Osteocyte (in vitro differentiated cells): ENCODE measurements at regions not wholly inside any gene's neighbourhood (a gene's known extent, or its start where the extent isn't known, plus 50 kb on each side); places are given as distances from the start of the nearest gene placed in this dataset.

Source experiments
- DNase-seq: peaks from one replicate; pipeline ENCODE4 v3.0.0; 2021; ENCODE audit warnings: mixed read lengths; ENCODE audit not compliant: unreplicated experiment; ENCODE audit errors: extremely low spot score
- H3K27ac Mint-ChIP-seq: one replicate; pipeline ENCODE4 v1.8.0; 2021; ENCODE audit warnings: mild to moderate bottlenecking, mixed read lengths; ENCODE audit not compliant: unreplicated experiment
- H3K27me3 Mint-ChIP-seq: one replicate; pipeline ENCODE4 v1.8.0; 2021; ENCODE audit warnings: mixed read lengths; ENCODE audit not compliant: unreplicated experiment
- H3K36me3 Mint-ChIP-seq: one replicate; pipeline ENCODE4 v1.8.0; 2021; ENCODE audit warnings: mixed read lengths; ENCODE audit not compliant: unreplicated experiment
- H3K4me1 Mint-ChIP-seq: one replicate; pipeline ENCODE4 v1.8.0; 2021; ENCODE audit warnings: mixed read lengths; ENCODE audit not compliant: unreplicated experiment
- H3K4me3 Mint-ChIP-seq: one replicate; pipeline ENCODE4 v1.8.0; 2021; ENCODE audit warnings: mild to moderate bottlenecking, moderate library complexity, mixed read lengths; ENCODE audit not compliant: unreplicated experiment
- H3K9me3 Mint-ChIP-seq: one replicate; pipeline ENCODE4 v1.8.0; 2021; ENCODE audit warnings: mixed read lengths; ENCODE audit not compliant: unreplicated experiment
- TF ChIP-seq, protein P1 (sequence below): fragments of 200-600 bp; sonication (generic); IDR thresholded peaks from 2 replicates; pipeline ENCODE4 v1.5.0; 2021; ENCODE audit warnings: antibody characterized with exemption, mild to moderate bottlenecking, moderate library complexity

DNA sequence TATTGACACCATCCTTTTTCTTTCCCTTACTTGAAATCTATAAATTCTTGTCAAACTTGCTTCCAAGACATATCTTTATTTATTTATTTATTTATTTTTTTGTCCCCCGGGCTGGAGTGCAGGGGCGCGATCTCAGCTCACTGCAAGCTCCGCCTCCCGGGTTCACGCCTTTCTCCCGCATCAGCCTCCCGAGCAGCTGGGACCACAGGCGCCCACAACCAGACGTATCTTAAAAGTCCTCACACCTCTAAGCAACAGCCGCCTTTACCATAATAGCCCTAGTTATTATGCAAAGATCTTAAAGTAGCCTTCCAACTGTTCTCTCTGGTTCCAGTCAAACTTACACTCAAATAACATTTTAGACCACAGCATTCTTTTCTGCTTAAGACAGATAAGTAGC lies 657.0 kb upstream of the B3GAT1 start:
- TF ChIP-seq, protein P1, sequence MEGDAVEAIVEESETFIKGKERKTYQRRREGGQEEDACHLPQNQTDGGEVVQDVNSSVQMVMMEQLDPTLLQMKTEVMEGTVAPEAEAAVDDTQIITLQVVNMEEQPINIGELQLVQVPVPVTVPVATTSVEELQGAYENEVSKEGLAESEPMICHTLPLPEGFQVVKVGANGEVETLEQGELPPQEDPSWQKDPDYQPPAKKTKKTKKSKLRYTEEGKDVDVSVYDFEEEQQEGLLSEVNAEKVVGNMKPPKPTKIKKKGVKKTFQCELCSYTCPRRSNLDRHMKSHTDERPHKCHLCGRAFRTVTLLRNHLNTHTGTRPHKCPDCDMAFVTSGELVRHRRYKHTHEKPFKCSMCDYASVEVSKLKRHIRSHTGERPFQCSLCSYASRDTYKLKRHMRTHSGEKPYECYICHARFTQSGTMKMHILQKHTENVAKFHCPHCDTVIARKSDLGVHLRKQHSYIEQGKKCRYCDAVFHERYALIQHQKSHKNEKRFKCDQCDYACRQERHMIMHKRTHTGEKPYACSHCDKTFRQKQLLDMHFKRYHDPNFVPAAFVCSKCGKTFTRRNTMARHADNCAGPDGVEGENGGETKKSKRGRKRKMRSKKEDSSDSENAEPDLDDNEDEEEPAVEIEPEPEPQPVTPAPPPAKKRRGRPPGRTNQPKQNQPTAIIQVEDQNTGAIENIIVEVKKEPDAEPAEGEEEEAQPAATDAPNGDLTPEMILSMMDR, result no peak
- no peak overlapping the region for H3K27ac Mint-ChIP-seq
- H3K27me3 Mint-ChIP-seq, result no peaks in the 10 kb centered on the region
- H3K9me3 Mint-ChIP-seq, result peaks cover 2% of the 10 kb centered on the region
- no peak overlapping the region for H3K4me3 Mint-ChIP-seq
- H3K4me1 Mint-ChIP-seq, result no peaks in the 10 kb centered on the region
- DNase-seq, result no peak
- H3K36me3 Mint-ChIP-seq, result no peaks in the 10 kb centered on the region

DNA sequence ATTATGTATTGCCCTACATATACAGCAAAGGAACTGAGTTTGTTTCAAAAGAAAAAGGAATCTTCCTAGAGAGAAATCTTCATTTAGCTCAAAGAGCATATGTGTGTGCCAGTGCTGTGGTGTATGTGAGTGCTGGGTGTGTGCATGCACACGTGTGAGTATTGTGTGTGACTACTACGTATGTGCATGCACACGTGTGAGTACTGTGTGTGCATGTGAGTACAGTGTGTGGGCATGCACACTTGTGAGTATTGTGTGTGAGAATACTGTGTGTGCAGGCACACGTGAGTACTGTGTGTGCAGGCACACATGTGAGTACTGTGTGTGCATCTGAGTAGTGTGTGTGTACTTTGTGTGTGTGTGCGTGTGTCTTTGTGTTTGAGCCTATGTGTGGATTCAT lies 651.0 kb upstream of the B3GAT1 start:
- Mint-ChIP-seq H3K4me1 (no peaks in the 10 kb centered on the region), H3K27ac (no peak overlapping the region), H3K9me3 (peaks cover 21% of the 10 kb centered on the region), H3K36me3 (no peaks in the 10 kb centered on the region), H3K4me3 (no peak overlapping the region), H3K27me3 (peaks cover 2% of the 10 kb centered on the region)
- DNase-seq, result no peak
- TF ChIP-seq, protein P1, result no peak

DNA sequence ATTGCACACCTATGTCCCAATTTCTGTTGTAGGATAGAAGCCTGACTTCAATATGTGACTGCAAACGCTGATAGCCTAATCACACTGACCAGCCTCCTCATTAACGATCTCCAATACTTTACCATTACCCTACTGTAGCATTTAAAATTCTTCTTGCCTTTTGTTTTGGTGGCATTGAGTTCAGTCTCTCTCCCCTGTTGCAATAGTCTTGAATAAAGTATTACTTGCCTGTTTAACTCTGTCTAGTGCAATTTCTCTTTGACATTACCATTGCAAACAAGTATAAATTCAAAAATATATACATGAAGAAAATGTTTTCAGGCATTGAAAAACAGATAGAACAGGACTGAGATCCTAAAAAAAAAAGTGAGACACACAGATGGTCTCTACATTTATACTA lies 649.1 kb upstream of the B3GAT1 start:
- no peak for DNase-seq
- peaks cover 6% of the 10 kb centered on the region for H3K27me3 Mint-ChIP-seq
- no peaks in the 10 kb centered on the region for H3K36me3 Mint-ChIP-seq
- peaks cover 21% of the 10 kb centered on the region for H3K9me3 Mint-ChIP-seq
- no peak overlapping the region for H3K27ac Mint-ChIP-seq
- H3K4me1 Mint-ChIP-seq, result no peaks in the 10 kb centered on the region
- H3K4me3 Mint-ChIP-seq, result no peak overlapping the region
- TF ChIP-seq, protein P1, result no peak

DNA sequence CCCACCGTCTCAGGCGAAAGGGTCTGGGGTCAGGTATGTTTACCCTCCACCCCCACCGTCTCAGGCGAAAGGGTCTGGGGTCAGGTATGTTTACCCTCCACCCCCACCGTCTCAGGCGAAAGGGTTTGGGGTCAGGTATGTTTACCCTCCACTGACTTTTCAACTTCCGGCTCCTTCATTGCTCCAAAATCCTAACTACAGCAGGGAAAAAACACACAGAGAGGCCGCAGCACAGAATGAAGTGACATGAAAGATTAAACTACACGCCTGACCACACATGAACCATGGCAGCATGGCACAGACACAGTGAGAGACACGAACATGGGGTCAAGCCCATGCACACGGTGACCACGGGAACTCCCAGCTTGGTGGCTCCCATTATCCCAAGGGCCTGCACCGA lies 634.9 kb upstream of the B3GAT1 start:
- no peak for DNase-seq
- H3K36me3 Mint-ChIP-seq, result no peaks in the 10 kb centered on the region
- H3K4me3 Mint-ChIP-seq, result no peak overlapping the region
- no peaks in the 10 kb centered on the region for H3K27me3 Mint-ChIP-seq
- no peaks in the 10 kb centered on the region for H3K9me3 Mint-ChIP-seq
- no peak overlapping the region for H3K27ac Mint-ChIP-seq
- TF ChIP-seq, protein P1, result no peak
- H3K4me1 Mint-ChIP-seq, result no peaks in the 10 kb centered on the region

DNA sequence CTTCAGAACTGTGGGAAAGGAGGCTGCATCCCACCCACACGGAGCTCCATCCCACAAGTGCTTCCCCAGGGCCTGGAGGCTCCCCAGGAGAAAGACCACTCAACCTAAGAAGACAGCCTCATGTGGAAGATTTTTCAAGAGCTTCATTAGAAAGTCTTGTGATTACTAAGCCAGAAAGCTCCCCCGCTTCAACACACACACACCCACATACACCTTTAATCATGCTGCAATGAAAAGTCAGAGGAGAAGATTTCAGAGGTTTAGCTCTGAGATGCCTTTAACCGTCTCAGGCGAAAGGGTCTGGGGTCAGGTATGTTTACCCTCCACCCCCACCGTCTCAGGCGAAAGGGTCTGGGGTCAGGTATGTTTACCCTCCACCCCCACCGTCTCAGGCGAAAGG lies 634.5 kb upstream of the B3GAT1 start:
- H3K4me3 Mint-ChIP-seq, result no peak overlapping the region

More for the DNA sequence above, 634.5 kb upstream of the B3GAT1 start:
- Mint-ChIP-seq H3K27me3 (no peaks in the 10 kb centered on the region), H3K9me3 (no peaks in the 10 kb centered on the region), H3K27ac (no peak overlapping the region), H3K4me1 (no peaks in the 10 kb centered on the region), H3K36me3 (no peaks in the 10 kb centered on the region)
- TF ChIP-seq, protein P1, result no peak
- DNase-seq, result no peak
